Mammary epithelial cell (primary cell): ENCODE measurements at regions not wholly inside any gene's neighbourhood (a gene's known extent, or its start where the extent isn't known, plus 50 kb on each side); places are given as distances from the start of the nearest gene placed in this dataset.

Source experiments
- CTCF ChIP-seq, 2 donors: IDR thresholded peaks in 1 of 2; conservative IDR thresholded peaks in 1 of 2; 2 replicates each; pipeline ENCODE4 v1.5.1; 2011 to 2012; ENCODE audit warnings: inconsistent platforms in 2 of 2, low read length in 2 of 2, mild to moderate bottlenecking in 2 of 2, control low read depth in 1 of 2, low read depth in 1 of 2; ENCODE audit not compliant: insufficient read depth in 1 of 2; ENCODE audit errors: extremely low read depth in 1 of 2
- EZH2 ChIP-seq: IDR thresholded peaks from 2 replicates; pipeline ENCODE4 v1.6.1; 2012; ENCODE audit warnings: low read length, inconsistent platforms, borderline replicate concordance

GRCh38 chr6:167412506-167412905 is 87.6 kb downstream of the TTLL2 start:
- TF ChIP-seq EZH2 (no peak), CTCF (conservative IDR thresholded peaks at IDR 0.05 in 1 of 2, IDR thresholded peaks at IDR 0.05 in 1 of 2; ENCODE audit: extremely low read depth in 1 of 2, insufficient read depth in 1 of 2, low read depth in 1 of 2, low read length in 2 of 2) (no peak)
